GM21360 (cell line): ENCODE measurements at regions not wholly inside any gene's neighbourhood (a gene's known extent, or its start where the extent isn't known, plus 50 kb on each side); places are given as distances from the start of the nearest gene placed in this dataset.

Source experiments
- ATAC-seq: cut with Tn5 transposase; IDR thresholded peaks from one replicate; pipeline ENCODE4 v1.9.1; 2021; ENCODE audit warnings: mild to moderate bottlenecking, moderate library complexity; ENCODE audit not compliant: unreplicated experiment

- ATAC-seq, result no peak
These were observed 238.0 kb upstream of the IGF1R start for GRCh38 chr15:98410328-98410727.

- ATAC-seq, result no peak
These were observed 235.5 kb upstream of the IGF1R start for GRCh38 chr15:98412852-98413251.

GRCh38 chr15:98413933-98414546 lies 234.3 kb upstream of the IGF1R start:
- ATAC-seq, result no peak

GRCh38 chr15:98416222-98416855 lies 232.0 kb upstream of the IGF1R start:
- ATAC-seq, result no peak

- no peak for ATAC-seq
These were observed 231.0 kb upstream of the IGF1R start for GRCh38 chr15:98417346-98417745.

GRCh38 chr15:98418122-98418521 lies 230.2 kb upstream of the IGF1R start:
- no peak for ATAC-seq

- ATAC-seq, result no peak
These were observed 229.1 kb upstream of the IGF1R start for GRCh38 chr15:98419173-98419780.

- no peak for ATAC-seq
These were observed 227.5 kb upstream of the IGF1R start for GRCh38 chr15:98420837-98421236.

- peak; percentile 83 for ATAC-seq
These were observed 226.8 kb upstream of the IGF1R start for GRCh38 chr15:98421419-98422129.

- ATAC-seq, result no peak
These were observed 226.2 kb upstream of the IGF1R start for GRCh38 chr15:98422130-98422478.

GRCh38 chr15:98425173-98425572 lies 223.2 kb upstream of the IGF1R start:
- no peak for ATAC-seq

- no peak for ATAC-seq
These were observed 221.0 kb upstream of the IGF1R start for GRCh38 chr15:98427321-98427720.

GRCh38 chr15:98428253-98428989 lies 219.9 kb upstream of the IGF1R start:
- ATAC-seq, result peak; percentile 89

- no peak for ATAC-seq
These were observed 217.2 kb upstream of the IGF1R start for GRCh38 chr15:98431171-98431570.

- ATAC-seq, result no peak
These were observed 215.0 kb upstream of the IGF1R start for GRCh38 chr15:98433346-98433745.

GRCh38 chr15:98433856-98434255 lies 214.5 kb upstream of the IGF1R start:
- no peak for ATAC-seq

- no peak for ATAC-seq
These were observed 210.6 kb upstream of the IGF1R start for GRCh38 chr15:98437752-98438151.

- no peak for ATAC-seq
These were observed 210.0 kb upstream of the IGF1R start for GRCh38 chr15:98438326-98438725.

- ATAC-seq, result no peak
These were observed 209.4 kb upstream of the IGF1R start for GRCh38 chr15:98438907-98439306.

- no peak for ATAC-seq
These were observed 208.8 kb upstream of the IGF1R start for GRCh38 chr15:98439523-98439942.

- peak; percentile 91 for ATAC-seq
These were observed 207.4 kb upstream of the IGF1R start for GRCh38 chr15:98440917-98441316.
